ENCODE measurements at regions not wholly inside any gene's neighbourhood (a gene's known extent, or its start where the extent isn't known, plus 50 kb on each side); places are given as distances from the start of the nearest gene placed in this dataset.

GRCh38 chr1:208324005-208324404, 79.8 kb upstream of the PLXNA2 start:
- Mint-ChIP-seq H3K4me1 (ENCODE audit: low read depth) (no peaks in the 10 kb centered on the region), H3K27ac (no peak overlapping the region), H3K36me3 (ENCODE audit: low read depth) (no peaks in the 10 kb centered on the region), H3K27me3 (peaks cover 25% of the 10 kb centered on the region), H3K4me3 (no peak overlapping the region), H3K9me3 (no peaks in the 10 kb centered on the region)
- ChIA-PET CTCF (no interaction called here), POLR2A (no interaction called here)
- TF ChIP-seq CTCF (IDR thresholded peaks at IDR 0.05), result no peak
- peaks cover under 1 to 2% of the 10 kb centered on the region in 2 experiments for H3K27me3 ChIP-seq (ENCODE audit: control insufficient read depth in 1 of 2, insufficient read depth in 2 of 2, low read length in 2 of 2)
- no peak for ATAC-seq (ENCODE audit: poor library complexity)
- no peaks in the 10 kb centered on the region for H3K4me1 ChIP-seq (ENCODE audit: insufficient read depth, low read length)
- H3K36me3 ChIP-seq (ENCODE audit: insufficient read depth, low read length), result no peaks in the 10 kb centered on the region
- H3K4me3 ChIP-seq (ENCODE audit: low read length), result no peak overlapping the region
- H3K9me3 ChIP-seq (ENCODE audit: control insufficient read depth in 1 of 2, insufficient read depth in 1 of 2, low read length in 2 of 2), result no peaks in the 10 kb centered on the region
- intact Hi-C loops (cut with DNase I, micrococcal nuclease), result no loop called here
- no peak overlapping the region for H3K27ac ChIP-seq (ENCODE audit: low read depth in 1 of 2, low read length in 2 of 2)
- no peak for DNase-seq

- Histone ChIP-seq H3K4me3 (ENCODE audit: low read length) (no peak overlapping the region), H3K4me1 (ENCODE audit: insufficient read depth, low read length) (no peaks in the 10 kb centered on the region), H3K27ac (ENCODE audit: low read depth in 1 of 2, low read length in 2 of 2) (no peak overlapping the region), H3K9me3 (ENCODE audit: control insufficient read depth in 1 of 2, insufficient read depth in 1 of 2, low read length in 2 of 2) (no peaks in the 10 kb centered on the region), H3K27me3 (ENCODE audit: control insufficient read depth in 1 of 2, insufficient read depth in 2 of 2, low read length in 2 of 2) (peaks cover 0 to 8% of the 10 kb centered on the region in 2 experiments), H3K36me3 (ENCODE audit: insufficient read depth, low read length) (no peaks in the 10 kb centered on the region)
- Mint-ChIP-seq H3K36me3 (ENCODE audit: low read depth) (no peaks in the 10 kb centered on the region), H3K4me3 (no peak overlapping the region), H3K27ac (no peak overlapping the region), H3K9me3 (no peaks in the 10 kb centered on the region), H3K27me3 (peaks cover 30% of the 10 kb centered on the region), H3K4me1 (ENCODE audit: low read depth) (no peaks in the 10 kb centered on the region)
- ATAC-seq (ENCODE audit: poor library complexity) (no peak), DNase-seq (no peak)
- ChIA-PET POLR2A (no interaction called here), CTCF (no interaction called here)
- TF ChIP-seq CTCF (IDR thresholded peaks at IDR 0.05), result no peak
- intact Hi-C loops (cut with DNase I, micrococcal nuclease), result no loop called here
These were observed 81.8 kb upstream of the PLXNA2 start for GRCh38 chr1:208326033-208326432.

- Histone ChIP-seq H3K27me3 (ENCODE audit: control insufficient read depth in 1 of 2, insufficient read depth in 2 of 2, low read length in 2 of 2) (peaks cover 0 to 29% of the 10 kb centered on the region in 2 experiments), H3K27ac (ENCODE audit: low read depth in 1 of 2, low read length in 2 of 2) (no peak overlapping the region), H3K4me3 (ENCODE audit: low read length) (no peak overlapping the region), H3K4me1 (ENCODE audit: insufficient read depth, low read length) (no peaks in the 10 kb centered on the region), H3K36me3 (ENCODE audit: insufficient read depth, low read length) (no peaks in the 10 kb centered on the region), H3K9me3 (ENCODE audit: control insufficient read depth in 1 of 2, insufficient read depth in 1 of 2, low read length in 2 of 2) (no peaks in the 10 kb centered on the region)
- no peak overlapping the region for H3K27ac Mint-ChIP-seq
- H3K36me3 Mint-ChIP-seq (ENCODE audit: low read depth), result no peaks in the 10 kb centered on the region
- H3K4me3 Mint-ChIP-seq, result no peak overlapping the region
- no peak for ATAC-seq (ENCODE audit: poor library complexity)
- intact Hi-C loops (cut with DNase I, micrococcal nuclease), result no loop called here
- CTCF ChIA-PET, result interaction anchor here (0.6 kb wide), 1 partner anchor 85 kb away, joined by 3 read pairs; the partner anchor contains the start of gene PLXNA2
- no peak for TF ChIP-seq CTCF (IDR thresholded peaks at IDR 0.05)
- POLR2A ChIA-PET, result no interaction called here
- H3K9me3 Mint-ChIP-seq, result no peaks in the 10 kb centered on the region
- H3K27me3 Mint-ChIP-seq, result peaks cover 56% of the 10 kb centered on the region
- no peaks in the 10 kb centered on the region for H3K4me1 Mint-ChIP-seq (ENCODE audit: low read depth)
- no peak for DNase-seq
These were observed 85.1 kb upstream of the PLXNA2 start for GRCh38 chr1:208329300-208329699.
